ENCODE measurements at regions not wholly inside any gene's neighbourhood (a gene's known extent, or its start where the extent isn't known, plus 50 kb on each side); places are given as distances from the start of the nearest gene placed in this dataset.

DNA sequence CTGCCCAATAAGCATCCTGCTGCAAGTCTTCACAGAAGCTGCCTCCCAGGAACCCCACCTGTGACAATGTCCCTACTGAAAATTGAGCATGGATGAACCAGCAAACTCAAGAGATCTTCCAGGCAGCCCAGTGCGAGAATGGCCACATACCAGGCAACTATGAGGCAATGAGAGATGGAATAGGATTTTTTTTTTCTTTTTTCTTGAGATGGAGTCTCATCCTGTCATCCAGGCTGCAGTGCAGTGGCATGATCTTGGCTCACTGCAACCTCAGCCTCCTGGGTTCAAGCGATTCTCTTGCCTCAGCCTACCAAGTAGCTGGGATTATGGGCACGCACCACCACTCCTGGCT, 60.9 kb upstream of the ARL8B start:
- TF ChIP-seq, protein P1, sequence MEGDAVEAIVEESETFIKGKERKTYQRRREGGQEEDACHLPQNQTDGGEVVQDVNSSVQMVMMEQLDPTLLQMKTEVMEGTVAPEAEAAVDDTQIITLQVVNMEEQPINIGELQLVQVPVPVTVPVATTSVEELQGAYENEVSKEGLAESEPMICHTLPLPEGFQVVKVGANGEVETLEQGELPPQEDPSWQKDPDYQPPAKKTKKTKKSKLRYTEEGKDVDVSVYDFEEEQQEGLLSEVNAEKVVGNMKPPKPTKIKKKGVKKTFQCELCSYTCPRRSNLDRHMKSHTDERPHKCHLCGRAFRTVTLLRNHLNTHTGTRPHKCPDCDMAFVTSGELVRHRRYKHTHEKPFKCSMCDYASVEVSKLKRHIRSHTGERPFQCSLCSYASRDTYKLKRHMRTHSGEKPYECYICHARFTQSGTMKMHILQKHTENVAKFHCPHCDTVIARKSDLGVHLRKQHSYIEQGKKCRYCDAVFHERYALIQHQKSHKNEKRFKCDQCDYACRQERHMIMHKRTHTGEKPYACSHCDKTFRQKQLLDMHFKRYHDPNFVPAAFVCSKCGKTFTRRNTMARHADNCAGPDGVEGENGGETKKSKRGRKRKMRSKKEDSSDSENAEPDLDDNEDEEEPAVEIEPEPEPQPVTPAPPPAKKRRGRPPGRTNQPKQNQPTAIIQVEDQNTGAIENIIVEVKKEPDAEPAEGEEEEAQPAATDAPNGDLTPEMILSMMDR (IDR thresholded peaks at IDR 0.05; ENCODE audit: extremely low read depth, insufficient read depth, missing control alignments): no peak
- DNase-seq (ENCODE audit: low spot score): no peak
- in situ Hi-C loops (cut with MboI; ENCODE audit: low pct_unique_long_range_greater_than_20kb, low sequenced_read_pairs, unreplicated experiment): loop anchor here (25.0 kb wide), 1 partner anchor 724 kb away; no protein-coding TSS in a partner anchor

GRCh38 chr3:5063724-5064123, 58.4 kb upstream of the ARL8B start:
- in situ Hi-C loops (cut with MboI; ENCODE audit: low pct_unique_long_range_greater_than_20kb, low sequenced_read_pairs, unreplicated experiment): loop anchor here (25.0 kb wide), 1 partner anchor 726 kb away; no protein-coding TSS in a partner anchor
- TF ChIP-seq, protein P1 (IDR thresholded peaks at IDR 0.05; ENCODE audit: extremely low read depth, insufficient read depth, missing control alignments): no peak
- DNase-seq (ENCODE audit: low spot score): no peak

GRCh38 chr3:5068531-5069050, 53.5 kb upstream of the ARL8B start:
- no peak for DNase-seq (ENCODE audit: low spot score)
- in situ Hi-C loops (cut with MboI; ENCODE audit: low pct_unique_long_range_greater_than_20kb, low sequenced_read_pairs, unreplicated experiment): loop anchor here (25.0 kb wide), 1 partner anchor 731 kb away; no protein-coding TSS in a partner anchor
- TF ChIP-seq, protein P1 (IDR thresholded peaks at IDR 0.05; ENCODE audit: extremely low read depth, insufficient read depth, missing control alignments): no peak

GRCh38 chr3:5069627-5070026, 52.5 kb upstream of the ARL8B start:
- in situ Hi-C loops (cut with MboI; ENCODE audit: low pct_unique_long_range_greater_than_20kb, low sequenced_read_pairs, unreplicated experiment): loop anchor here (25.0 kb wide), 1 partner anchor 732 kb away; no protein-coding TSS in a partner anchor
- DNase-seq (ENCODE audit: low spot score): no peak
- TF ChIP-seq, protein P1 (IDR thresholded peaks at IDR 0.05; ENCODE audit: extremely low read depth, insufficient read depth, missing control alignments): no peak

DNA sequence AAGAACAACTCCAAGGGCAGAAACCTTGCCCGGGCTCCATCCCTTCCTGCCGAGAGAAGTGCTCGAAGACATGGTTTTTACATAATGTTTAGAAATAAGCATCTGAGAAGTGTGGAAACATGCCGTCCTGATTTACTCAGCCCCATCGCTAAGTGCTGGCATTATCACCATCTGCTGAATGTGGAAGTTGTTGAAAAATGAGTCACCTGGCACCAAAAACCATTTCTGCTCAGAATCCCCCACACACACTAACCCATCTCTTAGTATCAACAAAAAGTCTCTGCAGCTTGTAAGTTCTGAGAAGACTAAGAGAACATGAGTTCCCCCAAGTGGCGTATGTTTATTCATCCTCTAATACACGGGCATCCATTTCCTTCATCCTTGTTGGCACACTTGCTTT, 51.0 kb upstream of the ARL8B start:
- no peak for DNase-seq (ENCODE audit: low spot score)
- TF ChIP-seq, protein P1 (IDR thresholded peaks at IDR 0.05; ENCODE audit: extremely low read depth, insufficient read depth, missing control alignments): no peak
- in situ Hi-C loops (cut with MboI; ENCODE audit: low pct_unique_long_range_greater_than_20kb, low sequenced_read_pairs, unreplicated experiment): loop anchor here (25.0 kb wide), 1 partner anchor 734 kb away; no protein-coding TSS in a partner anchor

GRCh38 chr3:5072100-5072816, 49.8 kb upstream of the ARL8B start:
- DNase-seq (ENCODE audit: low spot score): no peak
- TF ChIP-seq, protein P1 (IDR thresholded peaks at IDR 0.05; ENCODE audit: extremely low read depth, insufficient read depth, missing control alignments): no peak
- in situ Hi-C loops (cut with MboI; ENCODE audit: low pct_unique_long_range_greater_than_20kb, low sequenced_read_pairs, unreplicated experiment): loop anchor here (25.0 kb wide), 1 partner anchor 735 kb away; no protein-coding TSS in a partner anchor
